HG03460 (cell line): ENCODE measurements at regions not wholly inside any gene's neighbourhood (a gene's known extent, or its start where the extent isn't known, plus 50 kb on each side); places are given as distances from the start of the nearest gene placed in this dataset.

ENCODE experiments used
- ATAC-seq: cut with Tn5 transposase; IDR thresholded peaks from one replicate; pipeline ENCODE4 v1.9.1; 2021; ENCODE audit not compliant: unreplicated experiment

- no peak for ATAC-seq
Measured at GRCh38 chr7:25545124-25546008, 317.1 kb upstream of the NPVF start.

GRCh38 chr7:25546306-25546705 lies 318.0 kb upstream of the NPVF start:
- ATAC-seq = no peak

- no peak for ATAC-seq
Measured at GRCh38 chr7:25549271-25549921, 321.1 kb upstream of the NPVF start.

- no peak for ATAC-seq
Measured at GRCh38 chr7:25550149-25550548, 321.9 kb upstream of the NPVF start.

- ATAC-seq = no peak
Measured at GRCh38 chr7:25552998-25553397, 324.7 kb upstream of the NPVF start.

GRCh38 chr7:25553580-25554291 lies 325.4 kb upstream of the NPVF start:
- no peak for ATAC-seq

- ATAC-seq = no peak
Measured at GRCh38 chr7:25557379-25557917, 329.2 kb upstream of the NPVF start.

- no peak for ATAC-seq
Measured at GRCh38 chr7:25557930-25558329, 329.6 kb upstream of the NPVF start.

GRCh38 chr7:25558605-25559004 lies 330.3 kb upstream of the NPVF start:
- no peak for ATAC-seq

- no peak for ATAC-seq
Measured at GRCh38 chr7:25559581-25560367, 331.5 kb upstream of the NPVF start.

- no peak for ATAC-seq
Measured at GRCh38 chr7:25562673-25563182, 334.4 kb upstream of the NPVF start.

GRCh38 chr7:25565002-25565401 lies 336.7 kb upstream of the NPVF start:
- ATAC-seq = no peak

GRCh38 chr7:25565949-25566348 lies 337.7 kb upstream of the NPVF start:
- ATAC-seq = no peak

GRCh38 chr7:25567430-25567829 lies 339.1 kb upstream of the NPVF start:
- ATAC-seq = no peak

GRCh38 chr7:25569765-25570164 lies 341.5 kb upstream of the NPVF start:
- no peak for ATAC-seq

- ATAC-seq = no peak
Measured at GRCh38 chr7:25572423-25572822, 344.1 kb upstream of the NPVF start.

- ATAC-seq = no peak
Measured at GRCh38 chr7:25574828-25575227, 346.5 kb upstream of the NPVF start.

GRCh38 chr7:25575634-25576033 lies 347.3 kb upstream of the NPVF start:
- no peak for ATAC-seq

GRCh38 chr7:25578991-25579777 lies 350.9 kb upstream of the NPVF start:
- ATAC-seq = no peak

GRCh38 chr7:25579778-25580075 lies 351.4 kb upstream of the NPVF start:
- ATAC-seq = no peak
